HTR-8/SVneo (cell line): ENCODE measurements at regions not wholly inside any gene's neighbourhood (a gene's known extent, or its start where the extent isn't known, plus 50 kb on each side); places are given as distances from the start of the nearest gene placed in this dataset.
"Not testable (repeated sequence)": the region's sequence is repeated elsewhere in the genome, so short reads cannot be mapped to it uniquely, and the experiment has no call there.

ENCODE experiments used
- DNase-seq: peaks from one replicate; pipeline ENCODE4 v3.0.0; 2011; ENCODE audit warnings: low spot score, mixed read lengths; ENCODE audit not compliant: insufficient read length
- FAIRE-seq: peaks from 2 replicates; lab custom pipeline; 2011; peaks lifted over from hg19 to GRCh38; lab: Jason Lieb, UNC

GRCh38 chr17:30596948-30597775 lies 120.0 kb downstream of the GOSR1 start:
- not testable (repeated sequence) for DNase-seq, FAIRE-seq

GRCh38 chr17:30594953-30595371 lies 117.8 kb downstream of the GOSR1 start:
- not testable (repeated sequence) for FAIRE-seq, DNase-seq

GRCh38 chr17:30594223-30594952 lies 117.2 kb downstream of the GOSR1 start:
- no peak for DNase-seq
- no peak for FAIRE-seq

GRCh38 chr17:30590081-30590733 lies 113.0 kb downstream of the GOSR1 start:
- FAIRE-seq: no peak

GRCh38 chr17:30589431-30589830 lies 112.2 kb downstream of the GOSR1 start:
- no peak for DNase-seq
- no peak for FAIRE-seq

More at GRCh38 chr17:30590081-30590733, 113.0 kb downstream of the GOSR1 start:
- no peak for DNase-seq

- DNase-seq (no peak), FAIRE-seq (no peak)
Measured at GRCh38 chr17:30588798-30589247, 111.6 kb downstream of the GOSR1 start.

GRCh38 chr17:30586818-30587595 lies 109.8 kb downstream of the GOSR1 start:
- DNase-seq (no peak), FAIRE-seq (no peak)

GRCh38 chr17:30584810-30585209 lies 107.6 kb downstream of the GOSR1 start:
- DNase-seq: no peak
- no peak for FAIRE-seq

- FAIRE-seq (no peak), DNase-seq (no peak)
Measured at GRCh38 chr17:30580916-30581315, 103.7 kb downstream of the GOSR1 start.

- DNase-seq (no peak), FAIRE-seq (no peak)
Measured at GRCh38 chr17:30579610-30580315, 102.6 kb downstream of the GOSR1 start.

- not testable (repeated sequence) for FAIRE-seq, DNase-seq
Measured at GRCh38 chr17:30578015-30578717, 101.0 kb downstream of the GOSR1 start.
